K562 (cell line): ENCODE measurements at regions not wholly inside any gene's neighbourhood (a gene's known extent, or its start where the extent isn't known, plus 50 kb on each side); places are given as distances from the start of the nearest gene placed in this dataset.

Experiments
- ATAC-seq: fragments of 200-7000 bp; cut with Tn5 transposase; 3 replicates; pipeline ENCODE4 v1.9.1; 2020; ENCODE audit warnings: moderate library complexity
- BruUV-seq: library from RNA; stranded (reverse); fragments of 400-500 nt; replicated peaks from 2 replicates; lab custom pipeline; 2021; lab: Mats Ljungman, UMichigan
- CTCF ChIA-PET: fragments of 300-600 bp; formaldehyde crosslinking; extraction: SDS; loops from one replicate; lab custom pipeline; 2021; ENCODE audit warnings: low intra/inter-chr PET ratio; lab: Yijun Ruan, JAX
- POLR2A ChIA-PET: fragments of 300-600, 350-650 bp; sonication (Branson Sonifier 250); formaldehyde crosslinking; extraction: SDS; loops from one replicate; lab custom pipeline; 2021; ENCODE audit warnings: antibody characterized with exemption, inconsistent platforms; lab: Yijun Ruan, JAX
- DNase-seq, 4 experiments: peaks; one replicate each; pipeline versions ENCODE4 v3.0.0 to v3.0.0-alpha.2; 2011 to 2018; ENCODE audit warnings: low spot score in 3 of 4, mixed read lengths in 3 of 4; ENCODE audit errors: extremely low read depth in 1 of 4
- FAIRE-seq: peaks from 2 replicates; lab custom pipeline; 2011; peaks lifted over from hg19 to GRCh38; lab: Jason Lieb, UNC
- H2AFZ ChIP-seq: 2 replicates; pipeline ENCODE4 v1.6.0; 2011; ENCODE audit warnings: low read depth, low read length, control low read depth, inconsistent platforms
- H3K27ac ChIP-seq: fragments of 200-600 bp; 3 replicates; pipeline ENCODE4 v1.8.0; 2011; ENCODE audit warnings: low read depth, mild to moderate bottlenecking, control low read depth, inconsistent platforms, low read length, moderate library complexity, mixed read lengths; ENCODE audit errors: extremely low read depth
- H3K27me3 ChIP-seq, 2 experiments: fragments of 300-600 bp in 1 of 2; 2 replicates in 1 of 2; 3 replicates in 1 of 2; pipeline versions ENCODE4 v1.6.0 to v1.8.0; 2011; ENCODE audit warnings: inconsistent platforms in 2 of 2, low read length in 2 of 2, mild to moderate bottlenecking in 1 of 2, mixed read lengths in 1 of 2, moderate library complexity in 1 of 2; ENCODE audit not compliant: control insufficient read depth in 2 of 2, insufficient read depth in 2 of 2
- H3K36me3 ChIP-seq: fragments of 300-600 bp; 3 replicates; pipeline ENCODE4 v1.8.0; 2011; ENCODE audit warnings: mild to moderate bottlenecking, low read length, inconsistent platforms; ENCODE audit not compliant: control insufficient read depth, insufficient read depth
- H3K4me1 ChIP-seq, 2 experiments: fragments of 200-600 bp in 1 of 2; replicated peaks in 1 of 2; 2 replicates in 1 of 2; 3 replicates in 1 of 2; pipeline versions ENCODE4 v1.5.1 to v1.8.0; 2011; ENCODE audit warnings: inconsistent platforms in 2 of 2, low read length in 2 of 2, mild to moderate bottlenecking in 1 of 2, mixed read lengths in 1 of 2, moderate library complexity in 1 of 2; ENCODE audit not compliant: control insufficient read depth in 2 of 2, insufficient read depth in 2 of 2
- H3K4me2 ChIP-seq: 2 replicates; pipeline ENCODE4 v1.6.1; 2011; ENCODE audit warnings: low read length, control low read depth, inconsistent platforms, mixed read lengths; ENCODE audit not compliant: insufficient read depth
- H3K4me3 ChIP-seq: fragments of 200-600 bp; sonication (generic), shearing (Covaris generic); 2 replicates; pipeline ENCODE4 v1.5.1; 2016; ENCODE audit warnings: control low read depth, inconsistent platforms
- H3K79me2 ChIP-seq: fragments of 200-600 bp; 3 replicates; pipeline ENCODE4 v1.8.0; 2011; ENCODE audit warnings: low read length, inconsistent platforms; ENCODE audit not compliant: control insufficient read depth, insufficient read depth
- H3K9ac ChIP-seq, 2 experiments: 2 replicates each; pipeline versions ENCODE4 v1.6.0 to v1.6.1; 2011; ENCODE audit warnings: low read depth in 2 of 2, low read length in 2 of 2, control low read depth in 1 of 2, inconsistent platforms in 1 of 2, mild to moderate bottlenecking in 1 of 2, mixed read lengths in 1 of 2; ENCODE audit not compliant: insufficient read depth in 1 of 2
- H3K9me1 ChIP-seq: one replicate; pipeline ENCODE4 v1.6.0; 2011; ENCODE audit warnings: inconsistent platforms, mild to moderate bottlenecking, low read length, moderate library complexity; ENCODE audit not compliant: control insufficient read depth, insufficient read depth
- H3K9me3 ChIP-seq: replicated peaks from 2 replicates; pipeline ENCODE4 v1.5.1; 2011; ENCODE audit warnings: low read depth, low read length, inconsistent platforms; ENCODE audit not compliant: control insufficient read depth, insufficient read depth
- H4K20me1 ChIP-seq: replicated peaks from 2 replicates; pipeline ENCODE4 v1.6.1; 2011; ENCODE audit warnings: low read length, inconsistent platforms, mixed read lengths; ENCODE audit not compliant: control insufficient read depth, insufficient read depth
- KLF13 ChIP-seq: fragments of 450-650 bp; IDR thresholded peaks from 2 replicates; pipeline ENCODE4 v1.6.1; 2016; ENCODE audit warnings: missing genetic modification characterization, low read depth, mild to moderate bottlenecking, missing compliant biosample characterization, moderate library complexity, borderline replicate concordance
- MCM3 ChIP-seq: fragments of 450-650 bp; IDR thresholded peaks from 2 replicates; pipeline ENCODE4 v1.6.1; 2016
- NR0B1 ChIP-seq: fragments of 450-650 bp; IDR thresholded peaks from one replicate; pipeline ENCODE4 v1.6.1; 2018; ENCODE audit warnings: mild to moderate bottlenecking, moderate library complexity; ENCODE audit not compliant: partially characterized antibody
- PREB ChIP-seq: sonication (generic); formaldehyde crosslinking; IDR thresholded peaks from 2 replicates; pipeline ENCODE4 v1.8.1; 2023; ENCODE audit warnings: mild to moderate bottlenecking, missing genetic modification reagents
- RBM25 ChIP-seq: fragments of 200-400 bp; formaldehyde crosslinking; IDR thresholded peaks from 2 replicates; pipeline ENCODE4 v1.6.1; 2018; ENCODE audit warnings: low read length, low read depth, moderate library complexity; ENCODE audit not compliant: severe bottlenecking
- SLC30A9 ChIP-seq: fragments of 250-450 bp; sonication (Bioruptor Pico); IDR thresholded peaks from 2 replicates; pipeline ENCODE4 v1.8.0; 2022; ENCODE audit warnings: mild to moderate bottlenecking, moderate library complexity
- SREBF2 ChIP-seq: sonication (generic); formaldehyde crosslinking; IDR thresholded peaks from 2 replicates; pipeline ENCODE4 v1.4.0; 2020; ENCODE audit warnings: mild to moderate bottlenecking, missing genetic modification reagents
- WHSC1 ChIP-seq: IDR thresholded peaks from one replicate; pipeline ENCODE4 v1.6.1; 2012; ENCODE audit warnings: low read length, control low read depth, inconsistent platforms
- WGBS: fragments of 100-300 bp; shearing (Covaris generic); methylation state at CpG from one replicate; pipeline ENCODE4 v1.1.6; 2016; ENCODE audit warnings: low coverage, mixed read lengths; ENCODE audit not compliant: insufficient coverage; ENCODE audit errors: missing lambda C conversion rate; 5-methylcytosine and 5-hydroxymethylcytosine counted together
- in situ Hi-C: fragments of 300-500 bp; cut with MboI; formaldehyde crosslinking; loops from 4 replicates; pipeline ENCODE4 v1.15.0; 2018; ENCODE audit warnings: inconsistent platforms, mixed read lengths
- intact Hi-C: fragments of 100-400 bp; cut with micrococcal nuclease; formaldehyde crosslinking; loops from 2 replicates; pipeline ENCODE4 v1.14.2; 2022

- Histone ChIP-seq H3K36me3 (no peaks in the 10 kb centered on the region), H4K20me1 (no peaks in the 10 kb centered on the region), H3K4me1 (no peaks in the 10 kb centered on the region), H3K4me2 (no peak overlapping the region), H3K27me3 (no peaks in the 10 kb centered on the region), H3K9me3 (no peaks in the 10 kb centered on the region), H3K9me1 (no peaks in the 10 kb centered on the region), H3K4me3 (no peak overlapping the region), H3K9ac (no peak overlapping the region), H2AFZ (no peak overlapping the region), H3K27ac (no peak overlapping the region), H3K79me2 (no peaks in the 10 kb centered on the region)
- WGBS = 0% methylated on average over 1 of the region's 1 CpG
- TF ChIP-seq SLC30A9 (CRISPR knock-in tag) (no peak), PREB (CRISPR knock-in tag) (no peak), MCM3 (no peak), RBM25 (no peak), SREBF2 (CRISPR knock-in tag) (no peak), WHSC1 (no peak), NR0B1 (no peak), KLF13 (tag) (no peak)
- ChIA-PET CTCF (no interaction called here), POLR2A (no interaction called here)
- DNase-seq = no peak
- no TSS peak for BruUV-seq
- intact Hi-C loops = no loop called here
- in situ Hi-C loops = no loop called here
- no peak for FAIRE-seq
- no peak for ATAC-seq
Observed at GRCh38 chr6:93703431-93703830, 284.1 kb upstream of the EPHA7 start.
